Coronary artery (tissue), 2 donors: ENCODE measurements at regions not wholly inside any gene's neighbourhood (a gene's known extent, or its start where the extent isn't known, plus 50 kb on each side); places are given as distances from the start of the nearest gene placed in this dataset.
"Not testable (repeated sequence)": the region's sequence is repeated elsewhere in the genome, so short reads cannot be mapped to it uniquely, and the experiment has no call there.

Experiments
- DNase-seq: peaks from one replicate; pipeline ENCODE4 v3.0.0-alpha.2; 2017; ENCODE audit warnings: low spot score
- H3K27ac ChIP-seq, 2 donors: fragments of 200-600 bp; sonication (generic); one replicate each; pipeline ENCODE4 v1.5.1; 2016 to 2019
- H3K4me3 ChIP-seq: fragments of 200-600 bp; sonication (generic); 2 replicates; pipeline ENCODE4 v1.5.1; 2016; ENCODE audit warnings: mild to moderate bottlenecking, moderate library complexity
- CTCF ChIP-seq: fragments of 200-600 bp; sonication (generic); IDR thresholded peaks from one replicate; pipeline ENCODE4 v1.5.1; 2019; ENCODE audit warnings: antibody characterized with exemption

- DNase-seq, result no peak
- H3K4me3 ChIP-seq, result no peak overlapping the region
- no peak for TF ChIP-seq CTCF
- no peak overlapping the region for H3K27ac ChIP-seq
Observed at GRCh38 chr16:85518398-85519049, 94.6 kb upstream of the GSE1 start.

GRCh38 chr16:85519050-85519440 is 94.1 kb upstream of the GSE1 start:
- not testable (repeated sequence) for DNase-seq, H3K4me3 ChIP-seq, H3K27ac ChIP-seq

- H3K4me3 ChIP-seq, result no peak overlapping the region
- DNase-seq, result no peak
- TF ChIP-seq CTCF, result no peak
- no peak overlapping the region for H3K27ac ChIP-seq
Observed at GRCh38 chr16:85519540-85520231, 93.4 kb upstream of the GSE1 start.

- TF ChIP-seq CTCF, result no peak
- Histone ChIP-seq H3K4me3 (no peak overlapping the region), H3K27ac (no peak overlapping the region)
- no peak for DNase-seq
Observed at GRCh38 chr16:85520853-85521521, 92.1 kb upstream of the GSE1 start.

- no peak for DNase-seq
- Histone ChIP-seq H3K4me3 (no peak overlapping the region), H3K27ac (no peak overlapping the region)
- no peak for TF ChIP-seq CTCF
Observed at GRCh38 chr16:85521552-85522307, 91.4 kb upstream of the GSE1 start.

GRCh38 chr16:85522308-85522841 is 90.7 kb upstream of the GSE1 start:
- DNase-seq, result no peak
- H3K27ac ChIP-seq, result no peak overlapping the region
- TF ChIP-seq CTCF, result no peak
- H3K4me3 ChIP-seq, result no peak overlapping the region
